ENCODE measurements at regions not wholly inside any gene's neighbourhood (a gene's known extent, or its start where the extent isn't known, plus 50 kb on each side); places are given as distances from the start of the nearest gene placed in this dataset.
A peak's percentile ranks its signal among the peaks of the same experiment; 100 is the strongest.
"Not testable (repeated sequence)": the region's sequence is repeated elsewhere in the genome, so short reads cannot be mapped to it uniquely, and the experiment has no call there.

DNA sequence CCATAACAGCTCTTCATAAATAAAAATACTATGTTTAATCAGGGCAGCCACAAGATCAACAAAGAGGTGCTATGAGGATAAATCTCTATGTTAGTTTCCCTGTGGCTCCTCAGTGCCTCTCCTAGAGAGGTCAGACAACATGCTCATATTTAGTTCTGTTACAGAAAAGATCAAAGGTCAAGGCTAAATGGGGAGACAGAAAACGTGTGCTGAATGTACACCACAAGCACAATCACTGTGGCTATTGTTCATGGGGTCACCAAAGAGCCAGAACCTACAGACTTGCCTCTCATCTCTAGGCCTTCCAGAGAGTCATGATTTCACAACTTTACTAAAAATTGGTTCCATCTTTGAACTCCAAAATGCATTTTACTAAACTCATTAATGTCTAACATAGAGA, 409.8 kb downstream of the HACE1 start:
- Histone ChIP-seq H3K27me3 (no peaks in the 10 kb centered on the region), H3K9me3 (peaks cover 0 to 8% (median 2%) of the 10 kb centered on the region in 4 donors), H3K36me3 (no peaks in the 10 kb centered on the region), H3K4me1 (no peaks in the 10 kb centered on the region), H3K27ac (no peak overlapping the region), H3K4me3 (no peak overlapping the region)
- WGBS, 5 donors: 3 to 16% (median 9%) methylated on average over 1 of the region's 1 CpG
- TF ChIP-seq, protein P1, sequence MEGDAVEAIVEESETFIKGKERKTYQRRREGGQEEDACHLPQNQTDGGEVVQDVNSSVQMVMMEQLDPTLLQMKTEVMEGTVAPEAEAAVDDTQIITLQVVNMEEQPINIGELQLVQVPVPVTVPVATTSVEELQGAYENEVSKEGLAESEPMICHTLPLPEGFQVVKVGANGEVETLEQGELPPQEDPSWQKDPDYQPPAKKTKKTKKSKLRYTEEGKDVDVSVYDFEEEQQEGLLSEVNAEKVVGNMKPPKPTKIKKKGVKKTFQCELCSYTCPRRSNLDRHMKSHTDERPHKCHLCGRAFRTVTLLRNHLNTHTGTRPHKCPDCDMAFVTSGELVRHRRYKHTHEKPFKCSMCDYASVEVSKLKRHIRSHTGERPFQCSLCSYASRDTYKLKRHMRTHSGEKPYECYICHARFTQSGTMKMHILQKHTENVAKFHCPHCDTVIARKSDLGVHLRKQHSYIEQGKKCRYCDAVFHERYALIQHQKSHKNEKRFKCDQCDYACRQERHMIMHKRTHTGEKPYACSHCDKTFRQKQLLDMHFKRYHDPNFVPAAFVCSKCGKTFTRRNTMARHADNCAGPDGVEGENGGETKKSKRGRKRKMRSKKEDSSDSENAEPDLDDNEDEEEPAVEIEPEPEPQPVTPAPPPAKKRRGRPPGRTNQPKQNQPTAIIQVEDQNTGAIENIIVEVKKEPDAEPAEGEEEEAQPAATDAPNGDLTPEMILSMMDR (IDR thresholded peaks at IDR 0.05): no peak
- TF ChIP-seq POLR2AphosphoS5 (IDR thresholded peaks at IDR 0.05) (no peak), EP300 (IDR thresholded peaks at IDR 0.05) (no peak), POLR2A (IDR thresholded peaks at IDR 0.05) (no peak)
- DNase-seq: no peak
- intact Hi-C loops (cut with DNase I; ENCODE audit: low total_unique reads): no loop called here

DNA sequence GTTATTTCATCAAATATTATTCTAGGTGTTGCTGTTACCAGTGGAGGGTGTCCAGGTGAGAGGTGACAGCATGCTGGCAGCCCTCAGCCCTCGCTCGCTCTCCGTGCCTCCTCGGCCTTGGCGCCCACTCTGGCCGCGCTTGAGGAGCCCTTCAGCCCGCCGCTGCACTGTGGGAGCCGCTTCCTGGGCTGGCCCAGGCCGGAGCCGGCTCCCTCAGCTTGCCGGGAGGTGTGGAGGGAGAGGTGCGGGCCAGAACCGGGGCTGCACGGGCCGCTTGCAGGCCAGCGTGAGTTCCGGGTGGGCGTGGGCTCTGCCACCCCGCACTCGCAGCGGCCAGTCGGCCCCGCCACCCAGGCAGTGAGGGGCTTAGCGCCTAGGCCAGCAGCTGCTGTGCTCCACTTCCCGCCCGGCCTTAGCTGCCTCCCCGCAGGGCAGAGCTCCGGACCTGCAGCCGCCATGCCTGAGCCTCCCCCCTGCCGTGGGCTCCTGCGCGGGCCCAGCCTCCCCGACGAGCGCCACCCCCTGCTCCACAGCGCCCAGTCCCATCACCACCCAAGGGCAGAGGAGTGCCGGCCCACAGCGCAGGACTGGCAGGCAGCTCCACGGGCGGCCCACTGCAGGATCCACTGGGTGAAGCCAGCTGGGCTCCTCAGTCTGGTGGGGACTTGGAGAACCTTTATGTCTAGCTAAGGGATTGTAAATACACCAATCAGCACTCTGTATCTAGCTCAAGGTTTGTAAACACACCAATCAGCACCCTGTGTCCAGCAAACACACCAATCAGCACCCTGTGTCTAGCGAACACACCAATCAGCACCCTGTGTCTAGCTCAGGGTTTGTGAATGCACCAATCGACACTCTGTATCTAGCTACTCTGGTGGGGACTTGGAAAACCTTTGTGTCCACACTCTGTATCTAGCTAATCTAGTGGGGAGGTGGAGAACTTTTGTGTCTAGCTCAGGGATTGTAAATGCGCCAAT, 413.3 kb downstream of the HACE1 start:
- DNase-seq; H3K27me3 ChIP-seq; H3K9me3 ChIP-seq; H3K27ac ChIP-seq; H3K4me3 ChIP-seq; intact Hi-C loops (cut with DNase I; ENCODE audit: low total_unique reads); H3K4me1 ChIP-seq; H3K36me3 ChIP-seq: not testable (repeated sequence)
- WGBS, 5 donors: 94 to 97% (median 96%) methylated on average over 28 to 45 of the region's 45 CpGs

GRCh38 chr6:104434519-104434918, 425.2 kb downstream of the HACE1 start:
- intact Hi-C loops (cut with DNase I; ENCODE audit: low total_unique reads): no loop called here
- no peaks in the 10 kb centered on the region for H3K9me3 ChIP-seq
- H3K36me3 ChIP-seq: no peaks in the 10 kb centered on the region
- no peaks in the 10 kb centered on the region for H3K4me1 ChIP-seq
- TF ChIP-seq POLR2AphosphoS5 (IDR thresholded peaks at IDR 0.05): no peak
- no peak for TF ChIP-seq POLR2A (IDR thresholded peaks at IDR 0.05)
- TF ChIP-seq EP300 (IDR thresholded peaks at IDR 0.05): no peak
- TF ChIP-seq, protein P1 (IDR thresholded peaks at IDR 0.05): no peak
- H3K27ac ChIP-seq: no peak overlapping the region
- 49 to 69% (median 59%) methylated on average over 2 of the region's 2 CpGs for WGBS, 5 donors
- H3K27me3 ChIP-seq: no peaks in the 10 kb centered on the region
- no peak overlapping the region for H3K4me3 ChIP-seq
- no peak for DNase-seq

DNA sequence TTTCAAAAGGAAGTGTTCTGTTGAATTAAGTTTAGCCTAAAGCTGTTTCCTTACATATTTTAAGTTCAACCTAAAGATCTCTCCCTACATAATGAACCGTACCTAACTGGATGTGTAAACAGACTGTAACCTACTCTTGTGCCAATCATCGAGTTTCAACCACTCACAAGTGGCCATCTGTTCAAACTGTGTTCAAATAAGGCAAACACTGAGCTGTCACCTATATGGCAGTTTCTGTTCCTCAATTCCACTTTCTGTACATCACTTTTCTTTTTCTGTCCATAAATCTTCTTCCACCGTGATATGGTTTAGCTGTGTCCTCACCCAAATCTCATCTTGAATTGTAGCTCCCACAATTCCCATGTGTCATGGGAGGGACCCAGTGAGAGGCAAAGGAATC, 428.6 kb downstream of the HACE1 start:
- no peaks in the 10 kb centered on the region for H3K4me1 ChIP-seq
- H3K4me3 ChIP-seq: no peak overlapping the region
- peaks cover 0 to 9% (median 2%) of the 10 kb centered on the region in 4 donors for H3K9me3 ChIP-seq
- no peak for DNase-seq
- WGBS, 5 donors: 71 to 84% (median 80%) methylated on average over 3 of the region's 3 CpGs
- no peaks in the 10 kb centered on the region for H3K36me3 ChIP-seq
- H3K27ac ChIP-seq: no peak overlapping the region
- intact Hi-C loops (cut with DNase I; ENCODE audit: low total_unique reads): no loop called here
- no peaks in the 10 kb centered on the region for H3K27me3 ChIP-seq
- TF ChIP-seq EP300 (IDR thresholded peaks at IDR 0.05) (no peak), POLR2A (IDR thresholded peaks at IDR 0.05) (no peak), POLR2AphosphoS5 (IDR thresholded peaks at IDR 0.05) (no peak)
- TF ChIP-seq, protein P1 (IDR thresholded peaks at IDR 0.05): no peak

GRCh38 chr6:104428184-104428583, 431.5 kb downstream of the HACE1 start:
- TF ChIP-seq POLR2A (IDR thresholded peaks at IDR 0.05): no peak
- no peak for TF ChIP-seq POLR2AphosphoS5 (IDR thresholded peaks at IDR 0.05)
- TF ChIP-seq EP300 (IDR thresholded peaks at IDR 0.05): no peak
- TF ChIP-seq, protein P1 (IDR thresholded peaks at IDR 0.05): no peak

More at GRCh38 chr6:104428184-104428583, 431.5 kb downstream of the HACE1 start:
- 13 to 34% (median 22%) methylated on average over 1 of the region's 1 CpG for WGBS, 5 donors
- H3K27ac ChIP-seq: no peak overlapping the region
- no peak overlapping the region for H3K4me3 ChIP-seq
- peaks cover 0 to 9% (median 2%) of the 10 kb centered on the region in 4 donors for H3K9me3 ChIP-seq
- no peaks in the 10 kb centered on the region for H3K4me1 ChIP-seq
- intact Hi-C loops (cut with DNase I; ENCODE audit: low total_unique reads): no loop called here
- H3K36me3 ChIP-seq: no peaks in the 10 kb centered on the region
- peak in 1 of 2 donors; percentile 22 for DNase-seq
- H3K27me3 ChIP-seq: no peaks in the 10 kb centered on the region
